HepG2 (cell line): ENCODE measurements at regions not wholly inside any gene's neighbourhood (a gene's known extent, or its start where the extent isn't known, plus 50 kb on each side); places are given as distances from the start of the nearest gene placed in this dataset.

Experiments used
- ATAC-seq: fragments of 200-7000 bp; cut with Tn5 transposase; 3 replicates; pipeline ENCODE4 v1.9.1; 2020; ENCODE audit warnings: mild to moderate bottlenecking, moderate library complexity
- BruUV-seq: library from RNA; stranded (reverse); fragments of 400-500 nt; replicated peaks from 2 replicates; lab custom pipeline; 2021; lab: Mats Ljungman, UMichigan
- CTCF ChIA-PET: fragments of 300-600 bp; formaldehyde crosslinking; extraction: SDS; loops from one replicate; lab custom pipeline; 2021; ENCODE audit warnings: low total read pairs, inconsistent platforms, low intra/inter-chr PET ratio; lab: Yijun Ruan, JAX
- POLR2A ChIA-PET: fragments of 350-600 bp; sonication (Branson Sonifier 250); formaldehyde crosslinking; loops from one replicate; lab custom pipeline; 2020; ENCODE audit warnings: antibody characterized with exemption, inconsistent platforms; lab: Yijun Ruan, JAX
- DNase-seq: peaks from one replicate; pipeline ENCODE4 v3.0.0-alpha.2; 2015; ENCODE audit warnings: low spot score
- FAIRE-seq: peaks from 3 replicates; lab custom pipeline; 2011; peaks lifted over from hg19 to GRCh38; lab: Jason Lieb, UNC
- H2AFZ ChIP-seq: one replicate; pipeline ENCODE4 v1.6.1; 2011; ENCODE audit warnings: low read length, inconsistent platforms
- H3K27ac ChIP-seq: fragments of 300-600 bp; 3 replicates; pipeline ENCODE4 v1.8.0; 2011; ENCODE audit warnings: mixed run types, mild to moderate bottlenecking, mixed read lengths, low read length, inconsistent platforms; ENCODE audit not compliant: insufficient read depth; ENCODE audit errors: extremely low read length
- H3K27me3 ChIP-seq, 2 experiments: fragments of 200-600 bp in 1 of 2; 2 replicates in 1 of 2; 3 replicates in 1 of 2; pipeline versions ENCODE4 v1.6.0 to v1.8.0; 2011; ENCODE audit warnings: low read length in 2 of 2, mild to moderate bottlenecking in 2 of 2, moderate library complexity in 2 of 2, inconsistent platforms in 1 of 2; ENCODE audit not compliant: insufficient read depth in 2 of 2, control insufficient read depth in 1 of 2
- H3K36me3 ChIP-seq, 2 experiments: fragments of 200-600 bp in 1 of 2; replicated peaks in 1 of 2; 2 replicates in 1 of 2; 3 replicates in 1 of 2; pipeline versions ENCODE4 v1.5.1 to v1.8.0; 2011; ENCODE audit warnings: low read length in 2 of 2, inconsistent platforms in 1 of 2; ENCODE audit not compliant: insufficient read depth in 2 of 2, control insufficient read depth in 1 of 2
- H3K4me1 ChIP-seq: 2 replicates; pipeline ENCODE4 v1.5.1; 2012; ENCODE audit warnings: low read length, inconsistent platforms; ENCODE audit not compliant: insufficient read depth
- H3K4me2 ChIP-seq: 2 replicates; pipeline ENCODE4 v1.6.0; 2011; ENCODE audit warnings: low read depth, low read length, inconsistent platforms
- H3K4me3 ChIP-seq, 3 experiments: fragments of 200-600 bp in 1 of 3; sonication (generic), shearing (Covaris generic) in 1 of 3; replicated peaks in 1 of 3; 2 replicates each; pipeline ENCODE4 v1.5.1; 2011 to 2016; ENCODE audit warnings: low read length in 3 of 3, inconsistent platforms in 2 of 3, low read depth in 2 of 3, mild to moderate bottlenecking in 2 of 3, control low read depth in 1 of 3, mixed read lengths in 1 of 3; ENCODE audit not compliant: insufficient read depth in 1 of 3
- H3K79me2 ChIP-seq: one replicate; pipeline ENCODE4 v1.6.1; 2011; ENCODE audit warnings: low read length, inconsistent platforms; ENCODE audit not compliant: insufficient read depth
- H3K9ac ChIP-seq: 2 replicates; pipeline ENCODE4 v1.6.0; 2011; ENCODE audit warnings: mild to moderate bottlenecking, low read depth, low read length, inconsistent platforms; ENCODE audit not compliant: insufficient read depth
- H3K9me3 ChIP-seq: 2 replicates; pipeline ENCODE4 v1.5.1; 2012; ENCODE audit warnings: mild to moderate bottlenecking, low read length
- H4K20me1 ChIP-seq: 2 replicates; pipeline ENCODE4 v1.6.0; 2011; ENCODE audit warnings: inconsistent platforms, mild to moderate bottlenecking, low read length, moderate library complexity; ENCODE audit not compliant: insufficient read depth
- BORCS8-MEF2B ChIP-seq: sonication (generic); formaldehyde crosslinking; IDR thresholded peaks from 2 replicates; pipeline ENCODE4 v1.8.0; 2022; ENCODE audit warnings: mild to moderate bottlenecking, missing genetic modification reagents
- FOSL2 ChIP-seq: sonication (generic); formaldehyde crosslinking; IDR thresholded peaks from 2 replicates; pipeline ENCODE4 v1.4.0; 2020; ENCODE audit warnings: missing genetic modification reagents
- HNRNPL ChIP-seq: fragments of 200-400 bp; formaldehyde crosslinking; IDR thresholded peaks from 2 replicates; pipeline ENCODE4 v1.6.1; 2017; ENCODE audit warnings: mild to moderate bottlenecking, low read depth, low read length
- IKZF4 ChIP-seq: sonication (generic); formaldehyde crosslinking; IDR thresholded peaks from 2 replicates; pipeline ENCODE4 v1.5.1; 2020; ENCODE audit warnings: borderline replicate concordance, mild to moderate bottlenecking, low read depth, missing genetic modification reagents; ENCODE audit errors: not compliant biosample characterization
- JUN ChIP-seq: sonication (generic); formaldehyde crosslinking; IDR thresholded peaks from 2 replicates; pipeline ENCODE4 v1.4.0; 2020; ENCODE audit warnings: mild to moderate bottlenecking, missing genetic modification reagents
- NFKBIZ ChIP-seq: IDR thresholded peaks from 2 replicates; pipeline ENCODE4 v1.6.1; 2018; ENCODE audit warnings: missing genetic modification reagents, missing compliant biosample characterization
- RBFOX2 ChIP-seq: fragments of 200-400 bp; formaldehyde crosslinking; IDR thresholded peaks from 2 replicates; pipeline ENCODE4 v1.6.1; 2017; ENCODE audit warnings: low read depth, mild to moderate bottlenecking, low read length
- REPIN1 ChIP-seq: sonication (generic); formaldehyde crosslinking; IDR thresholded peaks from 2 replicates; pipeline ENCODE4 v1.8.0; 2022; ENCODE audit warnings: missing genetic modification reagents, low read depth, mild to moderate bottlenecking, borderline replicate concordance
- SALL2 ChIP-seq: sonication (generic); formaldehyde crosslinking; IDR thresholded peaks from 2 replicates; pipeline ENCODE4 v1.8.1; 2023; ENCODE audit warnings: mild to moderate bottlenecking, missing genetic modification reagents, inconsistent platforms
- YEATS4 ChIP-seq: sonication (generic); formaldehyde crosslinking; IDR thresholded peaks from 2 replicates; pipeline ENCODE4 v1.4.0; 2020; ENCODE audit warnings: missing genetic modification reagents, borderline replicate concordance
- ZBTB38 ChIP-seq: sonication (generic); formaldehyde crosslinking; IDR thresholded peaks from 2 replicates; pipeline ENCODE4 v1.5.1; 2020; ENCODE audit warnings: mild to moderate bottlenecking, missing genetic modification reagents
- ZNF567 ChIP-seq: sonication (generic); formaldehyde crosslinking; IDR thresholded peaks from 2 replicates; pipeline ENCODE4 v1.8.1; 2023; ENCODE audit warnings: mild to moderate bottlenecking, missing genetic modification reagents, borderline replicate concordance
- ZNF768 ChIP-seq: sonication (generic); formaldehyde crosslinking; IDR thresholded peaks from 2 replicates; pipeline ENCODE4 v1.4.0; 2020; ENCODE audit warnings: missing genetic modification reagents
- ZNF776 ChIP-seq: sonication (generic); formaldehyde crosslinking; IDR thresholded peaks from 2 replicates; pipeline ENCODE4 v1.4.0; 2020; ENCODE audit warnings: mild to moderate bottlenecking, missing genetic modification reagents
- WGBS: methylation state at CpG from one replicate; pipeline ENCODE4 v1.1.6; 2017; ENCODE audit warnings: low lambda C conversion rate; 5-methylcytosine and 5-hydroxymethylcytosine counted together
- in situ Hi-C: cut with HindIII; loops from 2 replicates; pipeline ENCODE4 v1.10.0; 2017; ENCODE audit warnings: low pct_unique_long_range_greater_than_20kb; ENCODE audit not compliant: extremely low pct_ligation_motif_present
- intact Hi-C: fragments of 100-400 bp; cut with micrococcal nuclease; formaldehyde crosslinking; loops from one replicate; pipeline ENCODE4 v1.10.0; 2022; ENCODE audit not compliant: unreplicated experiment
- TF ChIP-seq, protein P1 (sequence below): sonication (generic); formaldehyde crosslinking; IDR thresholded peaks from 2 replicates; pipeline ENCODE4 v1.8.0; 2022; ENCODE audit warnings: missing genetic modification reagents, mild to moderate bottlenecking, borderline replicate concordance
- TF ChIP-seq, protein P2 (sequence below): sonication (generic); formaldehyde crosslinking; IDR thresholded peaks from 2 replicates; pipeline ENCODE4 v1.4.0; 2020; ENCODE audit warnings: low read depth, mild to moderate bottlenecking, missing genetic modification reagents
- TF ChIP-seq, protein P3 (sequence below): sonication (generic); formaldehyde crosslinking; IDR thresholded peaks from 2 replicates; pipeline ENCODE4 v1.5.1; 2020; ENCODE audit warnings: mild to moderate bottlenecking, missing genetic modification reagents, moderate library complexity
- TF ChIP-seq, protein P4 (sequence below): sonication (generic); formaldehyde crosslinking; IDR thresholded peaks from 2 replicates; pipeline ENCODE4 v1.4.0; 2020; ENCODE audit warnings: mild to moderate bottlenecking, missing genetic modification reagents

DNA sequence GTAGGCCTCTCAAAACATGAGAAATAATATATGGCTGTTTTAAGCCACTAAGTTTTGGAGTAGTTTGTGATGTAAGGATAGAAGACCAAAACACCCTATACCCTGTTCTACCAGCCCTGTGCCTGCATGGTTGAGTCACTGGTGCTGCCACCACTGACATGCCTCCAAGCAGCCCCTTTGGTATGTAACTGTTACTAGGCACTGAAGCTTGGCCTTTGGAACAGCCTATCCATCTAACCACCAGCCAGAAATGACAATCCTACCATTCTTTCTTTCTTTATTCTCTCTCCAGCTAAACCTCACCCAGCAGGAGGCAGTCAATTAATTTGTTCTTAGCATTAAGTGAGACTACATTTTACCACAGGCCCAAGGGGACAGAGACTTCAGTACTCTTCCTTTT, 240.3 kb downstream of the MSRB3 start (continued):
- TF ChIP-seq, protein P1, sequence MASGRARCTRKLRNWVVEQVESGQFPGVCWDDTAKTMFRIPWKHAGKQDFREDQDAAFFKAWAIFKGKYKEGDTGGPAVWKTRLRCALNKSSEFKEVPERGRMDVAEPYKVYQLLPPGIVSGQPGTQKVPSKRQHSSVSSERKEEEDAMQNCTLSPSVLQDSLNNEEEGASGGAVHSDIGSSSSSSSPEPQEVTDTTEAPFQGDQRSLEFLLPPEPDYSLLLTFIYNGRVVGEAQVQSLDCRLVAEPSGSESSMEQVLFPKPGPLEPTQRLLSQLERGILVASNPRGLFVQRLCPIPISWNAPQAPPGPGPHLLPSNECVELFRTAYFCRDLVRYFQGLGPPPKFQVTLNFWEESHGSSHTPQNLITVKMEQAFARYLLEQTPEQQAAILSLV, result no peak
- no peak for TF ChIP-seq ZBTB38 (CRISPR knock-in tag)

DNA sequence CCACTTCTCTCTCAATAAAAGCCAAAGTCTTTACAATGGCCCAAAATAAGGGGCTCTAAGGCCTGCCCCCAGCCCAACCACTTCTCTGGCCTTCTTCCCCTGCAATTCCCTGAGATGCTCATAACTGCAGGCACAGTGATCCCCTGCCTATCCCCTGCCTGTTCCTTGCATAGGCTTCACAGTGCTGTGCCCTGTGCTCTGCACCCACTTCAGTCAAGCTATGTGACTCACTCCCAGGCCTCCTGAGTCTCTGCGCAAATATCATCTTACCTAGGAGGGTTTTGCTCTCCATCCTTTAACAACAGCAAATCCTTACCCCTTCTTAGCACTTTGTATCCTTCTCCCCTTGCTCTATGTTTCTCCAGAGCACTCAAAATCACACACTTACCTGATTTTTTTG, 242.2 kb downstream of the MSRB3 start:
- no peak for DNase-seq
- Histone ChIP-seq H3K79me2 (no peaks in the 10 kb centered on the region), H2AFZ (no peak overlapping the region), H3K27ac (no peak overlapping the region), H3K36me3 (no peaks in the 10 kb centered on the region), H3K4me3 (no peak overlapping the region), H3K27me3 (no peaks in the 10 kb centered on the region; a peak in 1 of 5 replicates), H3K9ac (no peak overlapping the region), H4K20me1 (no peaks in the 10 kb centered on the region), H3K4me2 (no peak overlapping the region), H3K4me1 (no peaks in the 10 kb centered on the region), H3K9me3 (no peaks in the 10 kb centered on the region)
- 58% methylated on average over 1 of the region's 1 CpG for WGBS
- intact Hi-C loops (no loop called here), in situ Hi-C loops (no loop called here)
- FAIRE-seq, result no peak
- ChIA-PET CTCF (no interaction called here), POLR2A (no interaction called here)
- ATAC-seq, result no peak
- BruUV-seq, result no TSS peak
- TF ChIP-seq, protein P2, sequence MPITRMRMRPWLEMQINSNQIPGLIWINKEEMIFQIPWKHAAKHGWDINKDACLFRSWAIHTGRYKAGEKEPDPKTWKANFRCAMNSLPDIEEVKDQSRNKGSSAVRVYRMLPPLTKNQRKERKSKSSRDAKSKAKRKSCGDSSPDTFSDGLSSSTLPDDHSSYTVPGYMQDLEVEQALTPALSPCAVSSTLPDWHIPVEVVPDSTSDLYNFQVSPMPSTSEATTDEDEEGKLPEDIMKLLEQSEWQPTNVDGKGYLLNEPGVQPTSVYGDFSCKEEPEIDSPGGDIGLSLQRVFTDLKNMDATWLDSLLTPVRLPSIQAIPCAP, result no peak
- TF ChIP-seq FOSL2 (CRISPR knock-in tag) (no peak), IKZF4 (CRISPR knock-in tag) (no peak), REPIN1 (no peak), YEATS4 (CRISPR knock-in tag) (no peak), BORCS8-MEF2B (CRISPR knock-in tag) (no peak), RBFOX2 (no peak), ZNF567 (CRISPR knock-in tag) (no peak), ZNF776 (CRISPR knock-in tag) (no peak), JUN (no peak), NFKBIZ (CRISPR knock-in tag) (no peak), SALL2 (no peak), HNRNPL (no peak), ZNF768 (CRISPR knock-in tag) (no peak)
- TF ChIP-seq, protein P3, sequence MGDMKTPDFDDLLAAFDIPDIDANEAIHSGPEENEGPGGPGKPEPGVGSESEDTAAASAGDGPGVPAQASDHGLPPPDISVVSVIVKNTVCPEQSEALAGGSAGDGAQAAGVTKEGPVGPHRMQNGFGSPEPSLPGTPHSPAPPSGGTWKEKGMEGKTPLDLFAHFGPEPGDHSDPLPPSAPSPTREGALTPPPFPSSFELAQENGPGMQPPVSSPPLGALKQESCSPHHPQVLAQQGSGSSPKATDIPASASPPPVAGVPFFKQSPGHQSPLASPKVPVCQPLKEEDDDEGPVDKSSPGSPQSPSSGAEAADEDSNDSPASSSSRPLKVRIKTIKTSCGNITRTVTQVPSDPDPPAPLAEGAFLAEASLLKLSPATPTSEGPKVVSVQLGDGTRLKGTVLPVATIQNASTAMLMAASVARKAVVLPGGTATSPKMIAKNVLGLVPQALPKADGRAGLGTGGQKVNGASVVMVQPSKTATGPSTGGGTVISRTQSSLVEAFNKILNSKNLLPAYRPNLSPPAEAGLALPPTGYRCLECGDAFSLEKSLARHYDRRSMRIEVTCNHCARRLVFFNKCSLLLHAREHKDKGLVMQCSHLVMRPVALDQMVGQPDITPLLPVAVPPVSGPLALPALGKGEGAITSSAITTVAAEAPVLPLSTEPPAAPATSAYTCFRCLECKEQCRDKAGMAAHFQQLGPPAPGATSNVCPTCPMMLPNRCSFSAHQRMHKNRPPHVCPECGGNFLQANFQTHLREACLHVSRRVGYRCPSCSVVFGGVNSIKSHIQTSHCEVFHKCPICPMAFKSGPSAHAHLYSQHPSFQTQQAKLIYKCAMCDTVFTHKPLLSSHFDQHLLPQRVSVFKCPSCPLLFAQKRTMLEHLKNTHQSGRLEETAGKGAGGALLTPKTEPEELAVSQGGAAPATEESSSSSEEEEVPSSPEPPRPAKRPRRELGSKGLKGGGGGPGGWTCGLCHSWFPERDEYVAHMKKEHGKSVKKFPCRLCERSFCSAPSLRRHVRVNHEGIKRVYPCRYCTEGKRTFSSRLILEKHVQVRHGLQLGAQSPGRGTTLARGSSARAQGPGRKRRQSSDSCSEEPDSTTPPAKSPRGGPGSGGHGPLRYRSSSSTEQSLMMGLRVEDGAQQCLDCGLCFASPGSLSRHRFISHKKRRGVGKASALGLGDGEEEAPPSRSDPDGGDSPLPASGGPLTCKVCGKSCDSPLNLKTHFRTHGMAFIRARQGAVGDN (CRISPR knock-in tag), result no peak
- TF ChIP-seq, protein P4, sequence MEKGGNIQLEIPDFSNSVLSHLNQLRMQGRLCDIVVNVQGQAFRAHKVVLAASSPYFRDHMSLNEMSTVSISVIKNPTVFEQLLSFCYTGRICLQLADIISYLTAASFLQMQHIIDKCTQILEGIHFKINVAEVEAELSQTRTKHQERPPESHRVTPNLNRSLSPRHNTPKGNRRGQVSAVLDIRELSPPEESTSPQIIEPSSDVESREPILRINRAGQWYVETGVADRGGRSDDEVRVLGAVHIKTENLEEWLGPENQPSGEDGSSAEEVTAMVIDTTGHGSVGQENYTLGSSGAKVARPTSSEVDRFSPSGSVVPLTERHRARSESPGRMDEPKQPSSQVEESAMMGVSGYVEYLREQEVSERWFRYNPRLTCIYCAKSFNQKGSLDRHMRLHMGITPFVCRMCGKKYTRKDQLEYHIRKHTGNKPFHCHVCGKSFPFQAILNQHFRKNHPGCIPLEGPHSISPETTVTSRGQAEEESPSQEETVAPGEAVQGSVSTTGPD (CRISPR knock-in tag), result no peak
